ENCODE measurements at regions not wholly inside any gene's neighbourhood (a gene's known extent, or its start where the extent isn't known, plus 50 kb on each side); places are given as distances from the start of the nearest gene placed in this dataset.

DNA sequence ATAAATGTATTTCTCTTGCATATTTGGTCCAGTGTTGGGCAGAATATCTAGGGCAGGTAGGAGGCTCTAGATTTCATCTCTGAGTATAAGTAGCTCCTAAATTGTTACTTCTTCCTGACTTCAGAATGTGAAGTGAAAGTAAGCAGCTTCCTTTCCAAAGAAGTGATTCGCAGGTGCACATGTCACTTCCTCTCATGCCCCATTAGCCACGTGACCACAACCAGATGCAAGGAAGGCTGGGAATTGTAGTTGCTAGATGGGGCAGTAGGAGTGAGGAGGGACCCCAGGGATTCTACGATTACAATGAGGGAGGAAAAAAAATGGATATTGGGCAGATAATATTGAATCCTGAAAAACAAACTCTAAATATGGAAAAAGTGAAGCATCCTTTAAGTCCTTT lies 113.2 kb upstream of the CYYR1 start:
- Histone ChIP-seq H3K4me3 (no peak overlapping the region), H3K36me3 (no peaks in the 10 kb centered on the region), H3K27ac (replicated peaks in 1 of 4) (no peak overlapping the region), H3K9me3 (peaks cover 0 to 13% (median 10%) of the 10 kb centered on the region in 4 donors), H3K27me3 (peaks cover 0 to 6% (median 0%) of the 10 kb centered on the region in 4 donors), H3K4me1 (no peaks in the 10 kb centered on the region)
- DNase-seq (ENCODE audit: extremely low spot score) = no peak
- WGBS = 62% methylated on average over 3 of the region's 3 CpGs
- intact Hi-C loops (cut with DNase I) = no loop called here
- TF ChIP-seq POLR2AphosphoS5 (IDR thresholded peaks at IDR 0.05) (no peak), POLR2A (IDR thresholded peaks at IDR 0.05; ENCODE audit: low read depth) (no peak), CTCF (IDR thresholded peaks at IDR 0.05) (no peak), EP300 (IDR thresholded peaks at IDR 0.05) (no peak)

DNA sequence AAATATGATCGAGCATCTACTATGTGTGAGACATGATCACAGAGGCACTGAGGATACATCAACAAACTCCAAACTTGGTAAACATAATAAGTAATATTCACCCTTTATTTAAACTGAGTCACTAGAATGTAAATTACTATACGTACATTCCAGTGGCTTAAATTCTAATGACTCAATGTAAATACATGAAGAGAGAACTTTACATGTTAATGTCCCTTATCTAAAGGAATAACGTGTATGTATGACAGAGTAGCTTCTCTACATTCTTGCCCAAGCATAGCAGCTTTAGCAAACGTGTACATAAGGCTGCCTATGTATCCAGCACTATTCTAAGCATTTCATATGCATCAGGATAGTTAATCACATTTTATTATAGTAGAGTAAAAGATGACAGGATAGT lies 111.8 kb upstream of the CYYR1 start:
- H3K4me3 ChIP-seq = no peak overlapping the region
- intact Hi-C loops (cut with DNase I) = no loop called here
- no peak overlapping the region for H3K27ac ChIP-seq (replicated peaks in 1 of 4)
- TF ChIP-seq POLR2A (IDR thresholded peaks at IDR 0.05; ENCODE audit: low read depth) = no peak
- no peak for TF ChIP-seq EP300 (IDR thresholded peaks at IDR 0.05)
- TF ChIP-seq POLR2AphosphoS5 (IDR thresholded peaks at IDR 0.05) = no peak
- no peak for TF ChIP-seq CTCF (IDR thresholded peaks at IDR 0.05)
- WGBS = 73% methylated on average over 4 of the region's 4 CpGs
- DNase-seq (ENCODE audit: extremely low spot score) = no peak
- H3K36me3 ChIP-seq = no peaks in the 10 kb centered on the region
- no peaks in the 10 kb centered on the region for H3K4me1 ChIP-seq
- peaks cover 0 to under 1% (median 0%) of the 10 kb centered on the region in 4 donors for H3K27me3 ChIP-seq
- peaks cover 0 to 6% (median 3%) of the 10 kb centered on the region in 4 donors for H3K9me3 ChIP-seq

GRCh38 chr21:26683996-26684395 lies 110.9 kb upstream of the CYYR1 start:
- no peak for DNase-seq (ENCODE audit: extremely low spot score)
- Histone ChIP-seq H3K36me3 (no peaks in the 10 kb centered on the region), H3K27ac (replicated peaks in 1 of 4) (no peak overlapping the region), H3K27me3 (no peaks in the 10 kb centered on the region), H3K4me3 (no peak overlapping the region), H3K4me1 (no peaks in the 10 kb centered on the region), H3K9me3 (no peaks in the 10 kb centered on the region)
- intact Hi-C loops (cut with DNase I) = no loop called here
- WGBS = 82% methylated on average over 2 of the region's 2 CpGs
- no peak for TF ChIP-seq EP300 (IDR thresholded peaks at IDR 0.05)

DNA sequence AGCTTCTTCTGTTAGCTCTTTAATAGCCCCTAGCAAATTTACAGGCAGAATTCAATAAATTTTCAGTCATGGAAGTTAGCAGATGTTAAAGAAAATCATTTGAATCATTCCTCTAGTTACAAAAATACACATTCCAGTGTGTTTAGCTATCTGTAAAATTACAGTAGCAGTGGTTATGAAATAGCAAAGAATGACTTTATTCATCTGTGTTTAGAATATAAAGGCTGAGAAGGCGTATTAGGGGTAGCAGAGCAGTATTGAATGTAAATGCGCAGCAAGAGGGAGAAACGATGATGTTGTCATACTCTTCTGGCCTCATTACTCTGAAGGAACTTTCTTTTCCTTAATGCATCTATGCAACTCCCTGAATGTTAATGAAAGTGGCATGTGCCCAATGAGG lies 106.2 kb upstream of the CYYR1 start:
- Histone ChIP-seq H3K9me3 (no peaks in the 10 kb centered on the region), H3K27me3 (no peaks in the 10 kb centered on the region), H3K4me3 (no peak overlapping the region), H3K36me3 (no peaks in the 10 kb centered on the region), H3K27ac (replicated peaks in 1 of 4) (no peak overlapping the region), H3K4me1 (no peaks in the 10 kb centered on the region)
- WGBS = 67% methylated on average over 3 of the region's 3 CpGs
- intact Hi-C loops (cut with DNase I) = no loop called here
- no peak for TF ChIP-seq POLR2A (IDR thresholded peaks at IDR 0.05; ENCODE audit: low read depth)
- no peak for TF ChIP-seq POLR2AphosphoS5 (IDR thresholded peaks at IDR 0.05)
- TF ChIP-seq CTCF (IDR thresholded peaks at IDR 0.05) = no peak
- no peak for TF ChIP-seq EP300 (IDR thresholded peaks at IDR 0.05)
- no peak for DNase-seq (ENCODE audit: extremely low spot score)

GRCh38 chr21:26674323-26674722 lies 101.2 kb upstream of the CYYR1 start:
- DNase-seq (ENCODE audit: extremely low spot score) = no peak
- TF ChIP-seq CTCF (IDR thresholded peaks at IDR 0.05) = no peak
- no peak for TF ChIP-seq POLR2A (IDR thresholded peaks at IDR 0.05; ENCODE audit: low read depth)
- no peak for TF ChIP-seq EP300 (IDR thresholded peaks at IDR 0.05)
- TF ChIP-seq POLR2AphosphoS5 (IDR thresholded peaks at IDR 0.05) = no peak
- intact Hi-C loops (cut with DNase I) = no loop called here
- Histone ChIP-seq H3K36me3 (no peaks in the 10 kb centered on the region), H3K4me1 (no peaks in the 10 kb centered on the region), H3K27ac (replicated peaks in 1 of 4) (no peak overlapping the region), H3K4me3 (no peak overlapping the region), H3K27me3 (no peaks in the 10 kb centered on the region), H3K9me3 (no peaks in the 10 kb centered on the region)
- WGBS = 64% methylated on average over 5 of the region's 5 CpGs
